PC-9 (cell line): ENCODE measurements at regions not wholly inside any gene's neighbourhood (a gene's known extent, or its start where the extent isn't known, plus 50 kb on each side); places are given as distances from the start of the nearest gene placed in this dataset.

Experiments used
- EZH2 ChIP-seq: fragments of 200-600 bp; sonication (generic); IDR thresholded peaks from 2 replicates; pipeline ENCODE4 v1.8.0; 2017; ENCODE audit warnings: antibody characterized with exemption, low read depth
- TF ChIP-seq, protein P1 (sequence below): fragments of 200-600 bp; sonication (generic); conservative IDR thresholded peaks from 2 replicates; pipeline ENCODE4 v1.6.1; 2017; ENCODE audit warnings: mixed run types, antibody characterized with exemption, mild to moderate bottlenecking, moderate library complexity

DNA sequence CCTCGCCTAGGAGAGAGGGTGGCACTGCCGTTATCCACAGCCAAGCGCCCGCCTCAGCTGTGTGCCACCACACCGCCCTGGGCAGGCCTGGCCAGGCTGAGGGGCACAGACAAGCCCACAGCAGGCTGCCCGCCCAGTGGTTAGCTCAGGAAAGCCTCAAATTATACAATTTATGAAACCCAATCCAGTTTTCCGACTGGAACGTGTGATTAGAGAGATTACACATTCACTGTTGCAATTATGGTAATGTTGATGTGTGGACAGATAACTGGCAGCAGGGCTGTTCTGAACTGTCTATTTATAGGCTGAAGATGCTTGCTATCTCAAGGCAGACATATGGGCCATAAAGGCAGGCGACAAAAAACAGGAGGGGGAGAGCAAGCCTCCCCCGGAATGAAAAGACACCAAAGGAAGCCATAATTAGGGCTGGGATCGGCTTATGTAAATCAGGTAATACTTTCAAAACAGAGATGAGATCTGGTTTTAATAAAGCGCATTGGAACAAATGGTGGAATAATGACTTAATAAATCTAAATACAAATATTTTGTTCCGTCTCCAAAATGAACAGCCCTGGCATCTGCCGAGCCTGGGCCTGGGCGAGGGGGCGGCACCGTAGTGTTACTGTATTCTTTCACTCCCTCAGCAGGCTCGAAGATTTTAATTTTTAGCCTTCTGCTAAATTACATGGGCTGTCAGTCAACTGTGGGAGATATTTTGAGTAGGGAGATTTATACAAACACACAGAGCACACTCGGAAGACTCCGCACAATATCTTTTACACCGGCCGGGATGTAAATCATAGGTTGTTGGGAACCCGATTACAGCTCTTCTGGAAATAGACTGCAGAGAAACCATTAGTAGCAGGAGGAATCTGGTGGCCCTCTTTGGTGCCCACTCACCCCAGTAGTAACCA, 103.1 kb upstream of the TLE3 start:
- no peak for TF ChIP-seq EZH2
- TF ChIP-seq, protein P1, sequence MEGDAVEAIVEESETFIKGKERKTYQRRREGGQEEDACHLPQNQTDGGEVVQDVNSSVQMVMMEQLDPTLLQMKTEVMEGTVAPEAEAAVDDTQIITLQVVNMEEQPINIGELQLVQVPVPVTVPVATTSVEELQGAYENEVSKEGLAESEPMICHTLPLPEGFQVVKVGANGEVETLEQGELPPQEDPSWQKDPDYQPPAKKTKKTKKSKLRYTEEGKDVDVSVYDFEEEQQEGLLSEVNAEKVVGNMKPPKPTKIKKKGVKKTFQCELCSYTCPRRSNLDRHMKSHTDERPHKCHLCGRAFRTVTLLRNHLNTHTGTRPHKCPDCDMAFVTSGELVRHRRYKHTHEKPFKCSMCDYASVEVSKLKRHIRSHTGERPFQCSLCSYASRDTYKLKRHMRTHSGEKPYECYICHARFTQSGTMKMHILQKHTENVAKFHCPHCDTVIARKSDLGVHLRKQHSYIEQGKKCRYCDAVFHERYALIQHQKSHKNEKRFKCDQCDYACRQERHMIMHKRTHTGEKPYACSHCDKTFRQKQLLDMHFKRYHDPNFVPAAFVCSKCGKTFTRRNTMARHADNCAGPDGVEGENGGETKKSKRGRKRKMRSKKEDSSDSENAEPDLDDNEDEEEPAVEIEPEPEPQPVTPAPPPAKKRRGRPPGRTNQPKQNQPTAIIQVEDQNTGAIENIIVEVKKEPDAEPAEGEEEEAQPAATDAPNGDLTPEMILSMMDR = no peak
